ENCODE measurements at regions not wholly inside any gene's neighbourhood (a gene's known extent, or its start where the extent isn't known, plus 50 kb on each side); places are given as distances from the start of the nearest gene placed in this dataset.
A peak's percentile ranks its signal among the peaks of the same experiment; 100 is the strongest.

DNA sequence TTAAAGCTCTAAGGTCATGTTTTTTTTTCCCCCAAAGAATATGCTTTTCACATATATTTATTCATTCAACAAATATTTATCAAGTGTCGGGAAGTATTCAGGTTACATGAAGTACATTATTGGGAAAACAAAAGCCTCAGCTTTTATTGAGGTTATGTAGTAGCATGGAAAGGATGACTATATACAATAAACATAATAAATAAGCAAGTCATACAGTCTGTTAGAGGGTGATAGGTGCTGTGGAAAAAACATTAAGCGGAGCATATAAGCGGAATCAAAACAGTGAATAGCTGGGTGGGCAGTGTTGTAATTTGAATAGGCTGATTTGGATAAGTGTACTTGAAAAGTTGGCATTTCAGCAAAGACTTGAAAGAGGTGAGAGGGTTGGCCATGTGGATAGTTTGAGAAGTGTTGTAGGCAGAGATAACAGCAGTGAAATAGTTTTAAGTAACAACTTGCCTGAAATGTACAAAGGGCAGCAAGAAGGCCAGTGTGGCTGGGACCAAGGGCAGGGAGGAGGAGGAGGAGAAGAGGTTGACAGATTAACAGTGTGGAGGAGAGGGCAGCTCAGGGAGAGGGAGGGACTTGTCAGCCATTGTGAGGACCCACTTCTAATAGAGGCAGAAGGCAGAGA is 558.7 kb downstream of the SPRY1 start:
- H3K9me2 ChIP-seq (ENCODE audit: low read depth, low read length) = no peaks in the 10 kb centered on the region
- H3K9ac ChIP-seq (ENCODE audit: low read length) = no peak overlapping the region
- H3K4me3 ChIP-seq (ENCODE audit: low read depth, low read length, poor library complexity, severe bottlenecking) = no peak overlapping the region
- H2AFZ ChIP-seq (ENCODE audit: low read length) = peak overlapping the region; percentile 83; the same call in 1 of the 2 replicates
- no peaks in the 10 kb centered on the region for H3K4me1 ChIP-seq (ENCODE audit: insufficient read depth, low read length, severe bottlenecking)
- no peak overlapping the region for H3K27ac ChIP-seq (ENCODE audit: low read depth, low read length, poor library complexity, severe bottlenecking)
- H3K4me2 ChIP-seq (ENCODE audit: low read length) = no peak overlapping the region
- H3K36me3 ChIP-seq (ENCODE audit: insufficient read depth, low read length) = no peaks in the 10 kb centered on the region
- no peaks in the 10 kb centered on the region for H3F3A ChIP-seq (ENCODE audit: insufficient read depth, low read length)
- H4K20me1 ChIP-seq (ENCODE audit: insufficient read depth, low read length) = no peaks in the 10 kb centered on the region
- H3K27me3 ChIP-seq (ENCODE audit: insufficient read depth, low read length) = no peaks in the 10 kb centered on the region
- TF ChIP-seq, protein P1, sequence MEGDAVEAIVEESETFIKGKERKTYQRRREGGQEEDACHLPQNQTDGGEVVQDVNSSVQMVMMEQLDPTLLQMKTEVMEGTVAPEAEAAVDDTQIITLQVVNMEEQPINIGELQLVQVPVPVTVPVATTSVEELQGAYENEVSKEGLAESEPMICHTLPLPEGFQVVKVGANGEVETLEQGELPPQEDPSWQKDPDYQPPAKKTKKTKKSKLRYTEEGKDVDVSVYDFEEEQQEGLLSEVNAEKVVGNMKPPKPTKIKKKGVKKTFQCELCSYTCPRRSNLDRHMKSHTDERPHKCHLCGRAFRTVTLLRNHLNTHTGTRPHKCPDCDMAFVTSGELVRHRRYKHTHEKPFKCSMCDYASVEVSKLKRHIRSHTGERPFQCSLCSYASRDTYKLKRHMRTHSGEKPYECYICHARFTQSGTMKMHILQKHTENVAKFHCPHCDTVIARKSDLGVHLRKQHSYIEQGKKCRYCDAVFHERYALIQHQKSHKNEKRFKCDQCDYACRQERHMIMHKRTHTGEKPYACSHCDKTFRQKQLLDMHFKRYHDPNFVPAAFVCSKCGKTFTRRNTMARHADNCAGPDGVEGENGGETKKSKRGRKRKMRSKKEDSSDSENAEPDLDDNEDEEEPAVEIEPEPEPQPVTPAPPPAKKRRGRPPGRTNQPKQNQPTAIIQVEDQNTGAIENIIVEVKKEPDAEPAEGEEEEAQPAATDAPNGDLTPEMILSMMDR (IDR thresholded peaks at IDR 0.05; ENCODE audit: low read length) = no peak
- TF ChIP-seq EZH2 (IDR thresholded peaks at IDR 0.05; ENCODE audit: borderline replicate concordance, low read length) = no peak
- no peaks in the 10 kb centered on the region for H3K79me2 ChIP-seq (ENCODE audit: insufficient read depth, low read length)
- H3K9me3 ChIP-seq (ENCODE audit: low read length) = no peaks in the 10 kb centered on the region

DNA sequence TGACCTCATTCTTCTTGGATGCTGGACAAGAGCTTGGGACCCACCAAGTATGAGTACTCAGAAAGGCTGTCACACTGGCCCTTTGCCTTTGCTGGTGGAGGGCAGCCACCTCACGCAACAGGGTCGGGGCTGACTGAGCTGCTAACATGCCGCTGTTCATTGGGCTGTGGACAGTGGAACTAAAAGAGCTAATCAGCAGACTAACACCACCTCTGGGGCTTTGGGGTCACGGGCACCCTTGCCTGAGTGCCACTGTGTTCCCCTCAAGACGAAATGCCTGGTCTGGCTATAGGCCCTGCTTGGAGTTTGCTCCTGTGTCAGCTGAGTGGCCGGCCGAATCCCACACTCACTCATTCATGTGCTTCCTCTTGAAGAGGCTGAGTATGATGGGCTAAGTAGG is 559.6 kb downstream of the SPRY1 start:
- no peaks in the 10 kb centered on the region for H3K9me2 ChIP-seq (ENCODE audit: low read depth, low read length)
- no peaks in the 10 kb centered on the region for H3K9me3 ChIP-seq (ENCODE audit: low read length)
- TF ChIP-seq EZH2 (IDR thresholded peaks at IDR 0.05; ENCODE audit: borderline replicate concordance, low read length) = no peak
- TF ChIP-seq, protein P1 (IDR thresholded peaks at IDR 0.05; ENCODE audit: low read length) = no peak
- H3K27ac ChIP-seq (ENCODE audit: low read depth, low read length, poor library complexity, severe bottlenecking) = no peak overlapping the region
- no peak overlapping the region; the same call in 1 of the 2 replicates for H2AFZ ChIP-seq (ENCODE audit: low read length)
- no peaks in the 10 kb centered on the region for H3K4me1 ChIP-seq (ENCODE audit: insufficient read depth, low read length, severe bottlenecking)
- no peak overlapping the region for H3K4me3 ChIP-seq (ENCODE audit: low read depth, low read length, poor library complexity, severe bottlenecking)
- no peaks in the 10 kb centered on the region for H3F3A ChIP-seq (ENCODE audit: insufficient read depth, low read length)
- no peak overlapping the region for H3K4me2 ChIP-seq (ENCODE audit: low read length)
- no peaks in the 10 kb centered on the region for H4K20me1 ChIP-seq (ENCODE audit: insufficient read depth, low read length)
- H3K36me3 ChIP-seq (ENCODE audit: insufficient read depth, low read length) = no peaks in the 10 kb centered on the region
- no peaks in the 10 kb centered on the region for H3K79me2 ChIP-seq (ENCODE audit: insufficient read depth, low read length)
- no peak overlapping the region for H3K9ac ChIP-seq (ENCODE audit: low read length)
- no peaks in the 10 kb centered on the region for H3K27me3 ChIP-seq (ENCODE audit: insufficient read depth, low read length)

DNA sequence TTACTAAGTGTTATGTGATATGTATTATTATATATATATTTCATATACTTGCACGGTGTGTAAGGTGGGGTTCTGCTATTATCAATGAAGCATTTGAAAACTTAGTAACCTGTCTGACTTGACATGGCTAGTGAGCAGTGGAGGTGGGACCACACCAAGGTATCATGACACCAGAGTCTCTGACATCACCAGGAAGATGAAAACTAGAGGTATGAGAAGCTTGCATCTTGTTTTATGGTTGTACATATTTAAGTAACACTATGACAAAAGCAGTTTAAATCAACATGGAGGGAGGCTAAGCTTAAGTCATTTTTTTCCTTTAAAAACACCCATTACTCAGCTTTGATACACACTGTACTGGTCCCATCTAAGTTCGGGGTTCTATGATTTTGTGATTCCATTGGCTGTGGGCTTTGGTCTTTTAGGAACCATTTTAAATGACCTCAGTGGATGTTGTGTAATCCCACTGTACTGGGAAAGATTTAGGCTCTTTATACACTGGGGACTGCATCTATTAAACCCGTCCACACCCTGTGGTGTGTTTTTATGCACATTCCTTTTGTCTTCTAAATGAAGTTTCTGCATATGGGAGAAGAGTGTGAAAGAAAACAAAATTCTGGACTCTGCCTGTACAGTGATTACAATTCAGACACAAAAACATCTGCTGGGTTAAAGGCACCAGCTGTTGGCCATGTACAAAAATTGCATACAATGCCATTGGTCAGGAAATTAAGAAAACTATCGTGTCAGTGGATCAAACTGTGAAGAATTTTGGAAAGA is 570.6 kb downstream of the SPRY1 start:
- no peaks in the 10 kb centered on the region for H3K79me2 ChIP-seq (ENCODE audit: insufficient read depth, low read length)
- no peaks in the 10 kb centered on the region for H4K20me1 ChIP-seq (ENCODE audit: insufficient read depth, low read length)
- no peaks in the 10 kb centered on the region for H3K9me2 ChIP-seq (ENCODE audit: low read depth, low read length)
- H3K27ac ChIP-seq (ENCODE audit: low read depth, low read length, poor library complexity, severe bottlenecking) = no peak overlapping the region
- H3K36me3 ChIP-seq (ENCODE audit: insufficient read depth, low read length) = no peaks in the 10 kb centered on the region
- no peak overlapping the region for H3K4me3 ChIP-seq (ENCODE audit: low read depth, low read length, poor library complexity, severe bottlenecking)
- no peak overlapping the region for H3K9ac ChIP-seq (ENCODE audit: low read length)
- no peaks in the 10 kb centered on the region for H3F3A ChIP-seq (ENCODE audit: insufficient read depth, low read length)
- no peaks in the 10 kb centered on the region for H3K4me1 ChIP-seq (ENCODE audit: insufficient read depth, low read length, severe bottlenecking)
- TF ChIP-seq, protein P1 (IDR thresholded peaks at IDR 0.05; ENCODE audit: low read length) = no peak
- TF ChIP-seq EZH2 (IDR thresholded peaks at IDR 0.05; ENCODE audit: borderline replicate concordance, low read length) = no peak
- no peak overlapping the region for H3K4me2 ChIP-seq (ENCODE audit: low read length)
- no peaks in the 10 kb centered on the region; the same call in none of the 2 replicates for H3K9me3 ChIP-seq (ENCODE audit: low read length)
- no peak overlapping the region for H2AFZ ChIP-seq (ENCODE audit: low read length)
- H3K27me3 ChIP-seq (ENCODE audit: insufficient read depth, low read length) = no peaks in the 10 kb centered on the region
